OCI-LY1 (cell line): ENCODE measurements at regions not wholly inside any gene's neighbourhood (a gene's known extent, or its start where the extent isn't known, plus 50 kb on each side); places are given as distances from the start of the nearest gene placed in this dataset.

ENCODE experiments used
- H2AFZ ChIP-seq: fragments of 200-600 bp; sonication (generic), shearing (Covaris generic); 2 replicates; pipeline ENCODE4 v1.6.0; 2014; ENCODE audit warnings: antibody characterized with exemption, mild to moderate bottlenecking, low read length
- H3F3A ChIP-seq: fragments of 200-600 bp; sonication (generic), shearing (Covaris generic); 2 replicates; pipeline ENCODE4 v1.6.0; 2014; ENCODE audit warnings: mild to moderate bottlenecking, antibody characterized with exemption, low read length, moderate library complexity; ENCODE audit not compliant: insufficient read depth
- H3K27ac ChIP-seq: fragments of 200-600 bp; sonication (generic); 2 replicates; pipeline ENCODE4 v1.5.1; 2014; ENCODE audit warnings: low read length, mixed run types, mild to moderate bottlenecking, low read depth; ENCODE audit not compliant: poor library complexity, severe bottlenecking
- H3K27me3 ChIP-seq: fragments of 200-600 bp; sonication (generic); 2 replicates; pipeline ENCODE4 v1.6.0; 2014; ENCODE audit warnings: antibody characterized with exemption, mild to moderate bottlenecking, low read length, moderate library complexity; ENCODE audit not compliant: insufficient read depth
- H3K36me3 ChIP-seq: fragments of 200-600 bp; sonication (generic); 2 replicates; pipeline ENCODE4 v1.6.1; 2014; ENCODE audit warnings: mild to moderate bottlenecking, antibody characterized with exemption, low read length, moderate library complexity, mixed read lengths; ENCODE audit not compliant: insufficient read depth
- H3K4me1 ChIP-seq: fragments of 200-600 bp; sonication (generic); 2 replicates; pipeline ENCODE4 v1.5.1; 2014; ENCODE audit warnings: mild to moderate bottlenecking, low read length, moderate library complexity; ENCODE audit not compliant: insufficient read depth, severe bottlenecking
- H3K4me2 ChIP-seq: fragments of 200-600 bp; sonication (generic), shearing (Covaris generic); 2 replicates; pipeline ENCODE4 v1.6.1; 2014; ENCODE audit warnings: low read length
- H3K4me3 ChIP-seq: fragments of 200-600 bp; sonication (generic); 2 replicates; pipeline ENCODE4 v1.5.1; 2014; ENCODE audit warnings: low read length, low read depth, mild to moderate bottlenecking, mixed read lengths; ENCODE audit not compliant: poor library complexity, severe bottlenecking
- H3K79me2 ChIP-seq: fragments of 200-600 bp; shearing (Covaris generic); 2 replicates; pipeline ENCODE4 v1.6.1; 2016; ENCODE audit warnings: mixed run types, low read length, mixed read lengths; ENCODE audit not compliant: insufficient read depth
- H3K9ac ChIP-seq: fragments of 200-600 bp; sonication (generic), shearing (Covaris generic); 2 replicates; pipeline ENCODE4 v1.6.1; 2014; ENCODE audit warnings: mild to moderate bottlenecking, low read length, mixed read lengths
- H3K9me2 ChIP-seq: fragments of 200-600 bp; sonication (generic), shearing (Covaris generic); 2 replicates; pipeline ENCODE4 v1.6.1; 2014; ENCODE audit warnings: low read depth, mild to moderate bottlenecking, low read length, mixed read lengths
- H3K9me3 ChIP-seq: fragments of 200-600 bp; shearing (Covaris generic); 2 replicates; pipeline ENCODE4 v1.6.1; 2014; ENCODE audit warnings: low read length, mixed read lengths
- H4K20me1 ChIP-seq: fragments of 200-600 bp; sonication (generic), shearing (Covaris generic); 2 replicates; pipeline ENCODE4 v1.6.0; 2016; ENCODE audit warnings: mild to moderate bottlenecking, low read length; ENCODE audit not compliant: insufficient read depth
- EZH2 ChIP-seq: fragments of 200-600 bp; sonication (generic), shearing (Covaris generic); IDR thresholded peaks from 2 replicates; pipeline ENCODE4 v1.8.0; 2017; ENCODE audit warnings: borderline replicate concordance, mixed run types, mild to moderate bottlenecking, antibody characterized with exemption, low read length, moderate library complexity, mixed read lengths
- TF ChIP-seq, protein P1 (sequence below): fragments of 200-600 bp; sonication (generic), shearing (Covaris generic); IDR thresholded peaks from 2 replicates; pipeline ENCODE4 v1.5.1; 2017; ENCODE audit warnings: mild to moderate bottlenecking, antibody characterized with exemption, low read length, moderate library complexity, mixed read lengths

DNA sequence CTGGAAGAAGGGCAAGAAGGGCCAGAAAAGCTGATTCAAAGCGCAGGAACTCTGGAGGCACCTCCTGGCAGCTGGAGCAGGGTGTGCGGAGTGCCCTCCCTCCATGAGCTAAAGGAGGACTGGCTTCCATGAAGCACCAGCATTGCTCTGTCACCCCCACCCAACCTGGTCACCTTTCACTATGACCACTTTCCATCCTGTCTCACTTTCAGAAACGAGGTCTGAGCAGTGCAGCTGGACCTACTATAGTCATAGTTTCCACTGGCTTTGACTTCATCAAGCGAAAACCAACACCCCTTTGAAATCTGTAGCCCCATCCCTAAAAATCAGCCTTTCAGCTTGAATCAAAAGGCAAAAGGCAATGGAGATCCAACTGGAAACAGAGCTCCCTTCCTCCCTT is 84.8 kb upstream of the CACNA1E start:
- no peak overlapping the region for H3K4me2 ChIP-seq

DNA sequence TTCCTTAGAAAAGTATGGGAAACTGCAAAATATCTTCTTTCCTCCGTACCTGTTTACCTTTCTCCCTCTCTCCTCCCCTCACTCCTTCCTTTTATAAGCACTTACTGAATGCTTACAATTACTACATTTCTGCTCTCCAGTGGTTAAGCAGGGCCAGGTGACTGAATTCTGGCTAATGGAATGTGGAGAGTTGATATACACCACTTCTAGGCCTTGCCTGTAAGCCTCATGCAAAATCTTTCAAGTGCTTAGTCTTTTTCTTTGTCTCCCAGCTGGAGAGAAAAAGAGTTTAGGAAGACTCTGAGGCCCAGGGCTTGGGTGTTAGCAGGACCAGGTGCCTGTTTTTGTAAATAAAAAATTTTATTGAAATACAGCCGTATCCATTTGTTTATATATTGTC is 77.7 kb upstream of the CACNA1E start:
- H2AFZ ChIP-seq, result no peak overlapping the region

More for the DNA sequence above, 84.8 kb upstream of the CACNA1E start:
- H3K9me3 ChIP-seq, result no peaks in the 10 kb centered on the region
- H3K27me3 ChIP-seq, result no peaks in the 10 kb centered on the region
- TF ChIP-seq, protein P1, sequence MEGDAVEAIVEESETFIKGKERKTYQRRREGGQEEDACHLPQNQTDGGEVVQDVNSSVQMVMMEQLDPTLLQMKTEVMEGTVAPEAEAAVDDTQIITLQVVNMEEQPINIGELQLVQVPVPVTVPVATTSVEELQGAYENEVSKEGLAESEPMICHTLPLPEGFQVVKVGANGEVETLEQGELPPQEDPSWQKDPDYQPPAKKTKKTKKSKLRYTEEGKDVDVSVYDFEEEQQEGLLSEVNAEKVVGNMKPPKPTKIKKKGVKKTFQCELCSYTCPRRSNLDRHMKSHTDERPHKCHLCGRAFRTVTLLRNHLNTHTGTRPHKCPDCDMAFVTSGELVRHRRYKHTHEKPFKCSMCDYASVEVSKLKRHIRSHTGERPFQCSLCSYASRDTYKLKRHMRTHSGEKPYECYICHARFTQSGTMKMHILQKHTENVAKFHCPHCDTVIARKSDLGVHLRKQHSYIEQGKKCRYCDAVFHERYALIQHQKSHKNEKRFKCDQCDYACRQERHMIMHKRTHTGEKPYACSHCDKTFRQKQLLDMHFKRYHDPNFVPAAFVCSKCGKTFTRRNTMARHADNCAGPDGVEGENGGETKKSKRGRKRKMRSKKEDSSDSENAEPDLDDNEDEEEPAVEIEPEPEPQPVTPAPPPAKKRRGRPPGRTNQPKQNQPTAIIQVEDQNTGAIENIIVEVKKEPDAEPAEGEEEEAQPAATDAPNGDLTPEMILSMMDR, result no peak
- TF ChIP-seq EZH2, result no peak
- H4K20me1 ChIP-seq, result no peaks in the 10 kb centered on the region
- H3F3A ChIP-seq, result no peaks in the 10 kb centered on the region
- H3K79me2 ChIP-seq, result no peaks in the 10 kb centered on the region
- no peaks in the 10 kb centered on the region for H3K36me3 ChIP-seq
- H3K9me2 ChIP-seq, result no peaks in the 10 kb centered on the region
- no peak overlapping the region for H2AFZ ChIP-seq
- no peaks in the 10 kb centered on the region for H3K4me1 ChIP-seq
- H3K27ac ChIP-seq, result no peak overlapping the region
- H3K9ac ChIP-seq, result no peak overlapping the region
- H3K4me3 ChIP-seq, result no peak overlapping the region

DNA sequence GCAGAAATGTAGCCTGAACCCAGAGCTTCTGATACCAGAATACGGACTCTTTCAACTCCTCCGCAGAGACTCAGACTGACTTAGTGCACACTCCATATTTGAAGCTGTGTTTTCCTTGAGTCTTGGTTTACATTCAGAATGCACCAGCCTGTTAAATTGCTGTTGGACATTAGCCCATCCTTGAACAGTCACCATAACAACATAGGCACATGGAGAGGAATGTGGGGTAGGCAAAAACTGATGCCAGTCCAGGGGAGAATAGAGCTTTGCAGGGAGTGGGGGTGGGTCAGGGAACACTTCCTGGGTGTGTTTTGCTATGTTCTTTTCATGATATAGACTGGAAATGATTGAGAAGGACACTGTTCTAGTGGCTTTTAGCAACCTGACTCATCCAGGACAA is 76.3 kb upstream of the CACNA1E start:
- TF ChIP-seq EZH2, result no peak
- TF ChIP-seq, protein P1, result no peak
- Histone ChIP-seq H3K4me3 (no peak overlapping the region), H3F3A (no peaks in the 10 kb centered on the region), H3K36me3 (no peaks in the 10 kb centered on the region), H2AFZ (no peak overlapping the region), H3K4me2 (no peak overlapping the region), H3K9me2 (no peaks in the 10 kb centered on the region), H3K27ac (no peak overlapping the region), H3K27me3 (no peaks in the 10 kb centered on the region), H3K4me1 (no peaks in the 10 kb centered on the region), H3K79me2 (no peaks in the 10 kb centered on the region), H4K20me1 (no peaks in the 10 kb centered on the region), H3K9ac (no peak overlapping the region), H3K9me3 (no peaks in the 10 kb centered on the region)

More for the DNA sequence above, 77.7 kb upstream of the CACNA1E start:
- Histone ChIP-seq H3K4me1 (no peaks in the 10 kb centered on the region), H3K9me3 (no peaks in the 10 kb centered on the region), H3K36me3 (no peaks in the 10 kb centered on the region), H3K79me2 (no peaks in the 10 kb centered on the region), H3F3A (no peaks in the 10 kb centered on the region), H3K4me3 (no peak overlapping the region), H3K9me2 (no peaks in the 10 kb centered on the region), H3K4me2 (no peak overlapping the region), H3K9ac (no peak overlapping the region), H3K27me3 (no peaks in the 10 kb centered on the region), H3K27ac (no peak overlapping the region), H4K20me1 (no peaks in the 10 kb centered on the region)
- no peak for TF ChIP-seq EZH2
- TF ChIP-seq, protein P1, result no peak
